Stimulated activated CD8-positive, alpha-beta memory T cell treated with anti-CD3 and anti-CD28 coated beads, Interleukin-4, amount 100 ng/mL, for 1 hour (primary cell): ENCODE measurements at regions not wholly inside any gene's neighbourhood (a gene's known extent, or its start where the extent isn't known, plus 50 kb on each side); places are given as distances from the start of the nearest gene placed in this dataset.

Experiments used
- DNase-seq, 2 donors: peaks; one replicate each; pipeline ENCODE4 v3.0.0-alpha.2; 2020; ENCODE audit warnings: low read depth in 2 of 2, low spot score in 1 of 2

DNA sequence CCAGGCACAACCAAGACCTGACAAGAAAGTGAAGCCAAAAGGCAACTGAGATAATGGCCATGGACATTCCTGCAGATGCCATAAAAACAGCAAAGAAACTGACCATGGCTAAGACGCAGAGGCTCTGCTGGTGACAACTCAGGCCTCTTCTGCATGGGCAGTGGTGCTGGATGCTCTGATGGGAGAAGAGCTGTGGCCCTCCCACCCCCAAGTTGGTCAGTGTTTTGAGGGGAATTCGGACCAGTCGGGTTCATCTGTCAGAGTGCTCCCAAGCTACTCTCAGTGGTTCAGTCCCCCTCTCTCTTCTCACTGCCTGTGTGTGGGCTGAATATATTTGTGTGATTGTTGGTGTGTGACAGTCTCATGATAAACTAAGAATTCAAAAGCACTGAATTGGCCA lies 79.0 kb upstream of the GPR26 start:
- no peak for DNase-seq

DNA sequence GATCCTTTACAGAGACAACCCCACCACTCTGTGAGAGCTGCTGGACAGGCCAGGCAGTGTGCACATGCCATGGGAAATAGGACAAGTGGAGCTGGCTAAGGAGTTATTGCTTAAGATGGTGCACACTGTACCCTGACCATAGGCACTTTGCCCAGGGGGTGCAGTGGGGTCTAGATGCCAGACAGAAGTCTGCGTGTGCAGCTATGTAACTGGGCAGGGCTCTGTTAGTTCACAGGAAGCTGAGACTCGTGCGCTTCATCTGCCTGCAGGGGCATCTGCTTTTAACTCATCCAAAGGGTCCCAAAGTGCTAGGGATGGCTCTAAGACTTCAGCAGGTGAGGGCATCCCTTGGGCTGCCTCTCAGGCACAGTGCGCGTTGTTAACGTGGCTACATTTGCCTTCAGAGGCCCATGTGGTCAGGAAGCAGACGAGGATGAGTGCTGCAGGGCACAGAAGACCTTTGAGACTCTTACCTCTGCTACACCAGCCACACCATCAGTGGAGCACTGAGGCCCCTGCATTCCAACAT lies 77.7 kb upstream of the GPR26 start:
- DNase-seq, result no peak

DNA sequence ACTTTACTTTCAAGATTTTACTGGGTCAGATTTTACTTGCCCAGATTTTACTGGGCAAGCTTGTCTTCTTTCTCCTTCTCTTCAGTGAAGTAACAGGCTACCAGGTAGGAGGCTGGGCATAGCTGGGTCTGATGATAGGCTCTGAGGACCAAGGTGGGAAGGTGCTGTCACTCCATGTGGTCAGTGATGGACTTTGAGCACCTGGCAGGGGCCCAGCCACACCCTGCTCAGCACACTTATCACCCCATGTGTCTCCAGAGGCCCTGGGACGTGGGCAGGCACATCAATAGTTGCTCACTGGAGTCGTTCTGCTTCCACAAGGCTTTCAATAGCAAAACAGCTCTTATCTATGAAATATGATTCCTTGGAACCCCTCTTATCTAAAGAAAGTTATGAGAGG lies 70.5 kb upstream of the GPR26 start:
- no peak for DNase-seq

DNA sequence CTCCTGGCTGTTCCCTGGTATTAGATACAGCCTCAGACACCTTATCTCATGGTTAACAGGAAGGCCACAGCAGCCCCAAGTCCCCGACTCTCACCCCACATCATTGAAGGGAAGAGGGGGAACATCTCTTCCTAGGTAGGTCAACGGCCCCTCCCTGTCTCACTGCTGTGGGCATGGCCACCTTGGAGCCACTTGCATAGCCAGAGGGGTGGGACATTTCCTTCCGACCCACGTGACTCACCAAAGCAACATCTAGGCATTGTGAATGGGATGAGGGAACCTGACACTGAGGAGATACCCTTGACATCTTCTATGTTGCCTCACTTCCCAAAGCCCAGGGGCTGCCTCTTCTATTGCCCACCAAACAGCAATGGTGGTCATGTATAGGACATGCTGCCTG lies 68.5 kb upstream of the GPR26 start:
- no peak for DNase-seq

DNA sequence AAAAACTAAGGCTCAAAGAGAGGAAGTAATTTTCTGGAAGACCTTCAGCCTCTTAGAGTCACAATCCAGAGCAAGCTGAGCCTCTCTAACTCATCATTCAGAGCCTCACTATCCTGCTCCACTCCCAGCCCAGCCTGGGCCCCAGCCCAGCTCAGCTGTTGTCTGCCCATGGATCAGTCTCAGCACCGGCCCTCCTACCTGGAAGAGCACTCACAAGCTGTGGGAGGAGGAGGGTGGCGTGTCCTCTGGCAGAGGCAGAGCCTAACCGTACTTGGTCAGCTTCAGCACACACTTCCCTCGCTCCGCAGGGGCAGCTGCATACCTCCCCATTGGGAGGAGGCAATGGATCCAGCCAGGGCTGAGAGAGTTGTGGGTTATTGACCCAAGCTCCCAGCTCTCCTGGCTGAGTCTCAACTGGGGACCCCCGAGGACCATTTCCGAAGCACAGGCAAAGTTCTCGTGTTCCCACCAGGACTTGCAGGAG lies 66.7 kb upstream of the GPR26 start:
- no peak for DNase-seq

DNA sequence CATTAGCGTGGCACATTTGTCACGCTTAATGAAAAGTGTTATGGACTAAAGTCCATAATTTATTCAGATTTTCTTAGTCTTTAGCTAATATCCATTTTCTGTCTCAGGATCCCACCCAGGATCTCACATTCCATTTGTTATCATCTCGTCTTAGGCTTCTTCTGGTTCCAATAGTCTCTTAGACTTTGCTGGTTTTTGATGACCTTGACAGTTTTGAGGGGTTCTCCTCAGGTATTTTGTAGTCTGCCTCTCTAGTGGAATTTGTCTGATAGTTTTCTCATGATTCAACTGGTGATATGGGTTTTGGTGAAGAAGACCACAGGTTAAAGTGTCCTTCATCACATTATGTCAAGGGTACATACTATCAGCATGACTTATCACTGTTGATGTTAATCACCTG lies 66.0 kb upstream of the GPR26 start:
- no peak for DNase-seq

DNA sequence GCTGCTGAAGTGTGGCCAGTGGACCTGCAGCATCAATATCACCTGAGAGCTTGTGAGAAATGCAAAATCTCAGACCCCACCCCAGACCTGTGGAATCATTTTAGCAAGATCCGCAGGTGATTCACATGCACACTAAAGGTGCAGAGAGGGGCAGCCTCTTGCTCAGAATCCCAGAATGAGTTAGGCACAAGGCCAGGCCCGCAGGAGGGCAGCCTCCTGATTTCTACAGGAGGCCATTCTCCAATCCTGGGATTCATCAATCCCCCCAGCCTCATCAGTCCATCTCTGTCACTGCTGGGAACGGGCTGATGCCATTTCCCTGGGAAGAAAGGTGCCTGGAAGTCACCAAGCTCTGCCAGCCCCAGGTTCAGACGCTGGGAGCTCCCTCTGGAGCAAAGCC lies 63.0 kb upstream of the GPR26 start:
- DNase-seq, result no peak

DNA sequence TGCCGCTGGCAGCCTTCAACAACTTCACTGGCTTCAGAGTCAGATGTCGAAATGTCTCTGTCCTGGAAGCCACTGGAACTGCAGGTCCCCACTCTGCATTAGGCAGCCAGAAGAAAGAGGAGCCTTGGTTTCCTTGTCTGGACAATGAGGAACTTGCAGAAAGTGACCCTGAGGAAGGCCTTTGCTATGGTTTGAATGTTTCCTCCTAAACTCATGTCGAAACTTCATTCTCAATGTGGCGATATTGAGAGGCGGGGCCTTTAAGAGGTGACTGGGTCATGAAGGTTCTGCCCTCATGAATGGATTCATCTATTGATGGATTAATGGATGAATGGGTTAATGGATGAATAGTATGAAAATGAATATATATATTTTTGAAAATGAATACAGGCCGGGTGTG lies 61.6 kb upstream of the GPR26 start:
- DNase-seq, result no peak

DNA sequence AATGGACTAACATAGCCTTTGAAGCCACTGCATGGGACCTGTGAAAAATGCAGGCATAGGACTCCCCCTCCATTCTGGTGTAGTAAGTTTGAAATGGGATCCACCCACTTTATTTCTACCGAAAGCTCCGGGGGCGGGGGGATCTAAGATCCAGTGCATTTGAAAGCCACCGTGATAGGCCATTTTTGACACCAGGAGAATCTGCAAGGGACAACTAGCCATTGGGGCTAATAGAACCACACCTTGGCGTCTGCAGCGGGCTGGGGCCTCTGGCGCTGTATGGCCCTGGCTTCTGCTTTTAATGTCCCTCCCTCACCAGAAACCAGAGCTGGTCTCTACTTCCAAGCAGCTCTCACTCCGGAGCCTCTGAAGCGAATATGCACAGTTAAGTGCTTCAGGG lies 60.1 kb upstream of the GPR26 start:
- no peak for DNase-seq

DNA sequence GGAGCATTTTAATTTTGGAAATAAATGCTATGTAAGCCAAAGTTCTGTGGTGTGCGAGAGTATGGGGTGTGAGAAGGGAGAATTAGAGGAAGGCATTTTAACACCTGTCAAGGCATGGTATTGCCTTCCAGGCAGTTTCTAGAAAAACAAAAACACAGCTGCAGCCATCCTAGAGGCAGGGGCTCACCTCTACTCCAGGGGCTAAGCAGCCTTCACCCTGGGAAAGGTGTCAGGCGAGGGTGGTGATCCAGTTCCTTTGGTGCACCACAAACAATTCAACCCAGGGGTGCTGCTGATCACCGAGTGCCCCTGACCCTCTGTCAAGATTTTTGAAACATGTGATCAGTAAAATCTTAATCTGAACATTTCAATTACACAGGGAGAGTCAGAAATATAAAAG lies 59.2 kb upstream of the GPR26 start:
- no peak for DNase-seq

DNA sequence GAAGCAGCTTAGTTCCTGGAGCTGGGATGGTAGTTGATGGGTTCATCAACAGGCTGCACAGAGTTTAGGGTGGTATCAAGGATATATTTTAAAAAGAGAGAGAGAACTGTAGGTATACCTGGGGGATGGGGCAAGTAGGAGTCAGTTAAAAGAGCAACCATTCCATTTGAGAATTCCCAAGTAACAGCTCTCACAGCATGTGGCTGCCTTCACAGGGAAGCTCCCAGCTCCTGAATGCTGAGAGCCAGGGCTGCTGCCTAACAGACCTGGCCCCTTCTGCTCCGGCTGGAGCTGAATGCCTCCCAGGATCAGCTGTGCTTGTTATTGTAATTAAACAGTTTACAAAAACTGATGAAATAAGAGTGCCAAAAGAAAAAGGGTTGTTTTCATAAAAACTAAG lies 58.8 kb upstream of the GPR26 start:
- no peak for DNase-seq

DNA sequence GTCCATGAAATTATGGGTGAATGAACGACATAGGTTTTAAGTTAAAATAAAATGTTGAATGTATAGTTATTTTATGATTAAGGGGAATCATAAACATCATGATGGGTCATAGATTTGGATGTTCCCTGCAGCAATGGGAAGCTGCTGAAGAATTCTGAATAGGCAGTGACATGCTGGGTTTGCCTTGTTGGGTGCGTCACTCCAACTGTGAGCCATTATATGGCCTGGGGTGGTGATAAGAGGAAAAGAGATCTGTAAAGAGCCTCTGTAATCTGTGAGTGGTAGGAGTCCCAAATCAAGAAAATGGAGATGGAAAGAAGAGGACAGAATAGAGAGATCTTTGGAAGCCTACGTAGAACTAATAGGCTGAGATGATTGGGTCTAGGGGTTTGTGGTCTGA lies 58.1 kb upstream of the GPR26 start:
- no peak for DNase-seq

DNA sequence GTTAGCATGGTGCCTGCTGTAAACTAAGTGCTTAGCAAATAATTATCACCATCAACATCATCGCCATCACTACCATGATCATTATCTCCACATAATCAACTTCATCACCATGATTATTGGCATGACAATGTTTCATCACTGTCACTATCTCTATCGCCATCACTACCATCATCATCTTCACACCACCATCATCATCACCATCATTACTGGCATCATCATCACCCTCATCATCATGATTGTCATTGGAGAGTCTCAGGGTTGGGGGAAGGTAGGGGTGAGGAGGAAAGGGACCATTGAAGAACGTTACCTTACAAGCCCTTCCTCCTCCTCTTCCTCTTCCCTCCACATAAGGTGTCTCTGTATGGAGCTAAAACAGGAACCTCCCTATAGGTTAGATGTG lies 54.9 kb upstream of the GPR26 start:
- DNase-seq, result no peak

DNA sequence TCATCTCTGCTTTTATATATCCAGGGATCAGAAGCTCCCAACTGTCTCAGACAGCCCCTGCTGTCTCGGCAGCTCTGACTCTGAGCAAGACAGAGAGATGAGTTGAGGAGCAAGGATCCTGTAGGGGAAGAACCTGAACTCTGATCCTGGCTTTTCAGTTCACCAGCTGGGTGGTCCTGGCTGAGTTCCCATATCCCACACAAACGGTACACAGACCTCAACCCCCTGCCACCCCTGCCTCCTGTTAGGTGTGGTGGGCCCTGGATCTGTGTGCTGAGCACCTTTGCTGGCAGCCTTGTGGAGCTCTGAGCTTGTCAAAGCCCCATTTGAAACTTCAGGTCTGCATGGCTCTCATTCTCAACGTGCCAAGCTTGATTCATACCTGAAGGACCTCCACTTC lies 54.3 kb upstream of the GPR26 start:
- DNase-seq, result no peak

DNA sequence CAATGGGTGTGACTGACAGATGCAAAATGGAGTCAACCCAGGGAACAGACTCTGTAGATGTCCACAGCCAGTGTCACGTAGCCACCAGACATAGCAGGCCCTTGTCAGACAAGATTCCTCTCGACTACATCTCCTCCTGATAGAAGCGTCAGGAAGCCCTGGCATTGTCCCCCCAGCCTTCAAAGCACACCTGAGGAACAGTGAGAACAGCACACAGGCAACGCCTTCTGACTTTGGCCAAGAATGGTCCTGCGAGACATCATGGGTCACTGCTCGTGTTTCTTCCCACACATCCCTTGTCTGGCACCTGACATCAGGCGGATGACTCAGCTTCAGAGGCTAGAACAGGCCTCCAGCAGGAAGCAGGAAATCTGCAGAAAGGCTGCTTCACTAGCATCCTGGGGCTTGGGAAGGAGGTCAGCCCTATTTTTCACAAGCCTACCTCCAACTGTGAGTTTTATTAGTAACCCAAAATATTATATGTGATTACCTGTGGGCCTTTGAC lies 52.8 kb upstream of the GPR26 start:
- no peak for DNase-seq

DNA sequence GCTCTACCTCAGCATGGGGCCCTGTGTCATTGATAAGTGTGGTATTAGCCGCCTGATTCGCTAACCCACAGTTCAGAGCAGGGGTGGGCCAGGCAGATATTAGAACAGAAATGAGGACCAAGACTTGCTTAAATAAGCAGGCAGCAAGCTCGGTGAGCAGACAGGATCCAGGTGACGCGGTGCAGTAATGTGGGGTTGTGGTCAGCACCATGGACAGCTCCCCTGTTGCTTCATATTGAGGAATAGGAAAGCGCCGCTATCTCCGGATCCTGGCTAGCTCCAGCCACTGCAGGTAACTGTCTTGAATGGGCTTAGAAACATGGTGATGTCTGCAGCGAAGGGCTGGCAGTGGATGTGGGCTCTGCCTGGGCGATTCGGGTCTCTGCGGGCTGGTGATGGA lies 51.3 kb upstream of the GPR26 start:
- peak in 1 of 2 donors; percentile 10 for DNase-seq
